PFSK-1 (cell line): ENCODE measurements at regions not wholly inside any gene's neighbourhood (a gene's known extent, or its start where the extent isn't known, plus 50 kb on each side); places are given as distances from the start of the nearest gene placed in this dataset.

Experiments used
- FOXP2 ChIP-seq: optimal IDR thresholded peaks from 2 replicates; pipeline ENCODE3; 2011; ENCODE audit warnings: borderline replicate concordance, control low read depth, inconsistent platforms; ENCODE audit not compliant: insufficient read depth; ENCODE audit errors: extremely low read length, extremely low read depth
- POLR2AphosphoS5 ChIP-seq: IDR thresholded peaks from 2 replicates; pipeline ENCODE4 v1.6.1; 2012; ENCODE audit warnings: low read depth, mild to moderate bottlenecking, control low read depth, low read length, moderate library complexity
- SIN3A ChIP-seq: IDR thresholded peaks from 2 replicates; pipeline ENCODE4 v1.6.1; 2012; ENCODE audit warnings: mild to moderate bottlenecking, low read length, moderate library complexity, borderline replicate concordance; ENCODE audit not compliant: insufficient read depth
- TAF1 ChIP-seq: IDR thresholded peaks from 2 replicates; pipeline ENCODE4 v1.6.1; 2012; ENCODE audit warnings: low read length, control low read depth, borderline replicate concordance; ENCODE audit not compliant: insufficient read depth
- TF ChIP-seq, protein P1 (sequence below), 2 experiments: IDR thresholded peaks; 2 replicates each; pipeline versions ENCODE4 v1.6.1 to v1.8.0; 2011 to 2012; ENCODE audit warnings: low read depth in 2 of 2, low read length in 2 of 2, control low read depth in 1 of 2, inconsistent platforms in 1 of 2, mild to moderate bottlenecking in 1 of 2, moderate library complexity in 1 of 2; ENCODE audit not compliant: insufficient read depth in 1 of 2

GRCh38 chrX:45715748-45716147, 515.1 kb upstream of the DIPK2B start:
- TF ChIP-seq TAF1 (no peak), POLR2AphosphoS5 (no peak), SIN3A (no peak)
- TF ChIP-seq, protein P1, sequence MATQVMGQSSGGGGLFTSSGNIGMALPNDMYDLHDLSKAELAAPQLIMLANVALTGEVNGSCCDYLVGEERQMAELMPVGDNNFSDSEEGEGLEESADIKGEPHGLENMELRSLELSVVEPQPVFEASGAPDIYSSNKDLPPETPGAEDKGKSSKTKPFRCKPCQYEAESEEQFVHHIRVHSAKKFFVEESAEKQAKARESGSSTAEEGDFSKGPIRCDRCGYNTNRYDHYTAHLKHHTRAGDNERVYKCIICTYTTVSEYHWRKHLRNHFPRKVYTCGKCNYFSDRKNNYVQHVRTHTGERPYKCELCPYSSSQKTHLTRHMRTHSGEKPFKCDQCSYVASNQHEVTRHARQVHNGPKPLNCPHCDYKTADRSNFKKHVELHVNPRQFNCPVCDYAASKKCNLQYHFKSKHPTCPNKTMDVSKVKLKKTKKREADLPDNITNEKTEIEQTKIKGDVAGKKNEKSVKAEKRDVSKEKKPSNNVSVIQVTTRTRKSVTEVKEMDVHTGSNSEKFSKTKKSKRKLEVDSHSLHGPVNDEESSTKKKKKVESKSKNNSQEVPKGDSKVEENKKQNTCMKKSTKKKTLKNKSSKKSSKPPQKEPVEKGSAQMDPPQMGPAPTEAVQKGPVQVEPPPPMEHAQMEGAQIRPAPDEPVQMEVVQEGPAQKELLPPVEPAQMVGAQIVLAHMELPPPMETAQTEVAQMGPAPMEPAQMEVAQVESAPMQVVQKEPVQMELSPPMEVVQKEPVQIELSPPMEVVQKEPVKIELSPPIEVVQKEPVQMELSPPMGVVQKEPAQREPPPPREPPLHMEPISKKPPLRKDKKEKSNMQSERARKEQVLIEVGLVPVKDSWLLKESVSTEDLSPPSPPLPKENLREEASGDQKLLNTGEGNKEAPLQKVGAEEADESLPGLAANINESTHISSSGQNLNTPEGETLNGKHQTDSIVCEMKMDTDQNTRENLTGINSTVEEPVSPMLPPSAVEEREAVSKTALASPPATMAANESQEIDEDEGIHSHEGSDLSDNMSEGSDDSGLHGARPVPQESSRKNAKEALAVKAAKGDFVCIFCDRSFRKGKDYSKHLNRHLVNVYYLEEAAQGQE (IDR thresholded peaks at IDR 0.05; ENCODE audit: insufficient read depth in 1 of 2, low read depth in 2 of 2, low read length in 2 of 2) = no peak

- no peak for TF ChIP-seq SIN3A
- TF ChIP-seq, protein P1 (IDR thresholded peaks at IDR 0.05; ENCODE audit: insufficient read depth in 1 of 2, low read depth in 2 of 2, low read length in 2 of 2) = no peak
- no peak for TF ChIP-seq POLR2AphosphoS5
- no peak for TF ChIP-seq TAF1
- no peak for TF ChIP-seq FOXP2
Observed at GRCh38 chrX:45714866-45715265, 514.2 kb upstream of the DIPK2B start.

- TF ChIP-seq, protein P1 (IDR thresholded peaks at IDR 0.05; ENCODE audit: insufficient read depth in 1 of 2, low read depth in 2 of 2, low read length in 2 of 2) = no peak
- no peak for TF ChIP-seq SIN3A
- TF ChIP-seq POLR2AphosphoS5 = no peak
- TF ChIP-seq TAF1 = no peak
- no peak for TF ChIP-seq FOXP2
Observed at GRCh38 chrX:45712067-45712466, 511.4 kb upstream of the DIPK2B start.

- TF ChIP-seq TAF1 (no peak), POLR2AphosphoS5 (no peak), FOXP2 (no peak), SIN3A (no peak)
- TF ChIP-seq, protein P1 (IDR thresholded peaks at IDR 0.05; ENCODE audit: insufficient read depth in 1 of 2, low read depth in 2 of 2, low read length in 2 of 2) = no peak
Observed at GRCh38 chrX:45711231-45711630, 510.6 kb upstream of the DIPK2B start.
